ENCODE measurements at regions not wholly inside any gene's neighbourhood (a gene's known extent, or its start where the extent isn't known, plus 50 kb on each side); places are given as distances from the start of the nearest gene placed in this dataset.

- TF ChIP-seq, protein P1, sequence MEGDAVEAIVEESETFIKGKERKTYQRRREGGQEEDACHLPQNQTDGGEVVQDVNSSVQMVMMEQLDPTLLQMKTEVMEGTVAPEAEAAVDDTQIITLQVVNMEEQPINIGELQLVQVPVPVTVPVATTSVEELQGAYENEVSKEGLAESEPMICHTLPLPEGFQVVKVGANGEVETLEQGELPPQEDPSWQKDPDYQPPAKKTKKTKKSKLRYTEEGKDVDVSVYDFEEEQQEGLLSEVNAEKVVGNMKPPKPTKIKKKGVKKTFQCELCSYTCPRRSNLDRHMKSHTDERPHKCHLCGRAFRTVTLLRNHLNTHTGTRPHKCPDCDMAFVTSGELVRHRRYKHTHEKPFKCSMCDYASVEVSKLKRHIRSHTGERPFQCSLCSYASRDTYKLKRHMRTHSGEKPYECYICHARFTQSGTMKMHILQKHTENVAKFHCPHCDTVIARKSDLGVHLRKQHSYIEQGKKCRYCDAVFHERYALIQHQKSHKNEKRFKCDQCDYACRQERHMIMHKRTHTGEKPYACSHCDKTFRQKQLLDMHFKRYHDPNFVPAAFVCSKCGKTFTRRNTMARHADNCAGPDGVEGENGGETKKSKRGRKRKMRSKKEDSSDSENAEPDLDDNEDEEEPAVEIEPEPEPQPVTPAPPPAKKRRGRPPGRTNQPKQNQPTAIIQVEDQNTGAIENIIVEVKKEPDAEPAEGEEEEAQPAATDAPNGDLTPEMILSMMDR (IDR thresholded peaks at IDR 0.05), result no peak
- no peak for TF ChIP-seq POLR2A (IDR thresholded peaks at IDR 0.05)
Observed at GRCh38 chr1:94721240-94721639, 98.9 kb upstream of the SLC44A3 start.
